Kidney glomerular epithelial cell (primary cell): ENCODE measurements at regions not wholly inside any gene's neighbourhood (a gene's known extent, or its start where the extent isn't known, plus 50 kb on each side); places are given as distances from the start of the nearest gene placed in this dataset.
A peak's percentile ranks its signal among the peaks of the same experiment; 100 is the strongest.

Experiments
- DNase-seq: peaks from one replicate; lab custom pipeline; 2025; lab: John Stamatoyannopoulos, UW

GRCh38 chr3:66692042-66692765 is 191.4 kb upstream of the LRIG1 start:
- no peak for DNase-seq

GRCh38 chr3:66692766-66693150 is 191.9 kb upstream of the LRIG1 start:
- no peak for DNase-seq

GRCh38 chr3:66693461-66694031 is 192.7 kb upstream of the LRIG1 start:
- DNase-seq = no peak

GRCh38 chr3:66702126-66702525 is 201.3 kb upstream of the LRIG1 start:
- DNase-seq = no peak

GRCh38 chr3:66703501-66703900 is 202.7 kb upstream of the LRIG1 start:
- DNase-seq = no peak

GRCh38 chr3:66705076-66705475 is 204.3 kb upstream of the LRIG1 start:
- DNase-seq = no peak

GRCh38 chr3:66706890-66707289 is 206.1 kb upstream of the LRIG1 start:
- no peak for DNase-seq

- no peak for DNase-seq
Measured at GRCh38 chr3:66709532-66709931, 208.7 kb upstream of the LRIG1 start.

- DNase-seq = no peak
Measured at GRCh38 chr3:66712210-66712609, 211.4 kb upstream of the LRIG1 start.

GRCh38 chr3:66713921-66714320 is 213.1 kb upstream of the LRIG1 start:
- no peak for DNase-seq

- DNase-seq = no peak
Measured at GRCh38 chr3:66715806-66716205, 215.0 kb upstream of the LRIG1 start.

- no peak for DNase-seq
Measured at GRCh38 chr3:66717806-66718205, 217.0 kb upstream of the LRIG1 start.

GRCh38 chr3:66719796-66720356 is 219.1 kb upstream of the LRIG1 start:
- DNase-seq = no peak

- no peak for DNase-seq
Measured at GRCh38 chr3:66720508-66720907, 219.7 kb upstream of the LRIG1 start.

GRCh38 chr3:66722675-66723074 is 221.9 kb upstream of the LRIG1 start:
- peak; percentile 23 for DNase-seq

- DNase-seq = no peak
Measured at GRCh38 chr3:66723231-66723630, 222.4 kb upstream of the LRIG1 start.

GRCh38 chr3:66729687-66730393 is 229.0 kb upstream of the LRIG1 start:
- DNase-seq = no peak

GRCh38 chr3:66738625-66739365 is 238.0 kb upstream of the LRIG1 start:
- DNase-seq = no peak

- DNase-seq = no peak
Measured at GRCh38 chr3:66740260-66740659, 239.4 kb upstream of the LRIG1 start.

GRCh38 chr3:66744521-66744920 is 243.7 kb upstream of the LRIG1 start:
- no peak for DNase-seq

GRCh38 chr3:66744986-66745385 is 244.2 kb upstream of the LRIG1 start:
- DNase-seq = no peak

- DNase-seq = no peak
Measured at GRCh38 chr3:66747261-66747660, 246.4 kb upstream of the LRIG1 start.
